ENCODE measurements at regions not wholly inside any gene's neighbourhood (a gene's known extent, or its start where the extent isn't known, plus 50 kb on each side); places are given as distances from the start of the nearest gene placed in this dataset.

GRCh38 chr3:72099326-72100079 lies 314.6 kb upstream of the PROK2 start:
- CTCF ChIA-PET = interaction anchor here (1.2 to 1.5 kb wide), 2 partner anchors 9 to 492 kb away, joined by 3 read pairs; no protein-coding TSS in a partner anchor
- peaks cover 5% of the 10 kb centered on the region; the same call in 1 of the 2 replicates for H3K27me3 ChIP-seq (ENCODE audit: insufficient read depth)

More at GRCh38 chr3:72099326-72100079, 314.6 kb upstream of the PROK2 start:
- Histone ChIP-seq H3K4me3 (ENCODE audit: low read depth in 2 of 2, low read length in 1 of 2) (no peak overlapping the region), H3F3A (replicated peaks; ENCODE audit: insufficient read depth) (no peaks in the 10 kb centered on the region), H2AFZ (ENCODE audit: low read depth) (no peak overlapping the region), H3K36me3 (replicated peaks in 1 of 2; ENCODE audit: control insufficient read depth in 1 of 2, insufficient read depth in 2 of 2, low read length in 1 of 2) (no peaks in the 10 kb centered on the region), H3K79me2 (ENCODE audit: insufficient read depth) (no peaks in the 10 kb centered on the region), H3K9ac (no peak overlapping the region), H3K4me2 (no peak overlapping the region), H4K20me1 (ENCODE audit: insufficient read depth) (no peaks in the 10 kb centered on the region), H3K27ac (ENCODE audit: low read depth in 2 of 2, low read length in 1 of 2) (no peak overlapping the region), H3K9me2 (no peaks in the 10 kb centered on the region), H3K4me1 (ENCODE audit: control insufficient read depth in 1 of 2, insufficient read depth in 2 of 2, low read depth in 1 of 2, low read length in 1 of 2) (peaks cover 0 to 15% of the 10 kb centered on the region in 2 experiments; a peak in 2 of 4 replicates), H3K9me3 (no peaks in the 10 kb centered on the region)
- TF ChIP-seq NFIC (IDR thresholded peaks at IDR 0.05; ENCODE audit: borderline replicate concordance) (no peak), TAF1 (IDR thresholded peaks at IDR 0.05; ENCODE audit: borderline replicate concordance, low read depth, low read length) (no peak), RXRA (IDR thresholded peaks at IDR 0.05; ENCODE audit: borderline replicate concordance, low read depth) (no peak), EZH2phosphoT487 (IDR thresholded peaks at IDR 0.05; ENCODE audit: borderline replicate concordance, low read depth) (no peak), POLR2AphosphoS5 (IDR thresholded peaks at IDR 0.05; ENCODE audit: low read depth, low read length) (no peak), YY1 (IDR thresholded peaks at IDR 0.05; ENCODE audit: low read depth) (no peak), JUND (IDR thresholded peaks at IDR 0.05) (no peak), GABPA (IDR thresholded peaks at IDR 0.05; ENCODE audit: low read depth) (no peak), RAD21 (IDR thresholded peaks at IDR 0.05; ENCODE audit: low read length) (no peak), MEF2A (IDR thresholded peaks at IDR 0.05; ENCODE audit: borderline replicate concordance, low read depth) (no peak), EP300 (IDR thresholded peaks at IDR 0.05; ENCODE audit: borderline replicate concordance in 1 of 2, low read depth in 1 of 2, low read length in 1 of 2) (no peak), SIN3A (IDR thresholded peaks at IDR 0.05; ENCODE audit: borderline replicate concordance, low read depth, low read length) (no peak), FOXJ3 (CRISPR knock-in tag; IDR thresholded peaks at IDR 0.05) (no peak)
- TF ChIP-seq, protein P1, sequence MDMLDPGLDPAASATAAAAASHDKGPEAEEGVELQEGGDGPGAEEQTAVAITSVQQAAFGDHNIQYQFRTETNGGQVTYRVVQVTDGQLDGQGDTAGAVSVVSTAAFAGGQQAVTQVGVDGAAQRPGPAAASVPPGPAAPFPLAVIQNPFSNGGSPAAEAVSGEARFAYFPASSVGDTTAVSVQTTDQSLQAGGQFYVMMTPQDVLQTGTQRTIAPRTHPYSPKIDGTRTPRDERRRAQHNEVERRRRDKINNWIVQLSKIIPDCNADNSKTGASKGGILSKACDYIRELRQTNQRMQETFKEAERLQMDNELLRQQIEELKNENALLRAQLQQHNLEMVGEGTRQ (IDR thresholded peaks at IDR 0.05; ENCODE audit: borderline replicate concordance, low read depth, low read length) = no peak
- TF ChIP-seq, protein P2, sequence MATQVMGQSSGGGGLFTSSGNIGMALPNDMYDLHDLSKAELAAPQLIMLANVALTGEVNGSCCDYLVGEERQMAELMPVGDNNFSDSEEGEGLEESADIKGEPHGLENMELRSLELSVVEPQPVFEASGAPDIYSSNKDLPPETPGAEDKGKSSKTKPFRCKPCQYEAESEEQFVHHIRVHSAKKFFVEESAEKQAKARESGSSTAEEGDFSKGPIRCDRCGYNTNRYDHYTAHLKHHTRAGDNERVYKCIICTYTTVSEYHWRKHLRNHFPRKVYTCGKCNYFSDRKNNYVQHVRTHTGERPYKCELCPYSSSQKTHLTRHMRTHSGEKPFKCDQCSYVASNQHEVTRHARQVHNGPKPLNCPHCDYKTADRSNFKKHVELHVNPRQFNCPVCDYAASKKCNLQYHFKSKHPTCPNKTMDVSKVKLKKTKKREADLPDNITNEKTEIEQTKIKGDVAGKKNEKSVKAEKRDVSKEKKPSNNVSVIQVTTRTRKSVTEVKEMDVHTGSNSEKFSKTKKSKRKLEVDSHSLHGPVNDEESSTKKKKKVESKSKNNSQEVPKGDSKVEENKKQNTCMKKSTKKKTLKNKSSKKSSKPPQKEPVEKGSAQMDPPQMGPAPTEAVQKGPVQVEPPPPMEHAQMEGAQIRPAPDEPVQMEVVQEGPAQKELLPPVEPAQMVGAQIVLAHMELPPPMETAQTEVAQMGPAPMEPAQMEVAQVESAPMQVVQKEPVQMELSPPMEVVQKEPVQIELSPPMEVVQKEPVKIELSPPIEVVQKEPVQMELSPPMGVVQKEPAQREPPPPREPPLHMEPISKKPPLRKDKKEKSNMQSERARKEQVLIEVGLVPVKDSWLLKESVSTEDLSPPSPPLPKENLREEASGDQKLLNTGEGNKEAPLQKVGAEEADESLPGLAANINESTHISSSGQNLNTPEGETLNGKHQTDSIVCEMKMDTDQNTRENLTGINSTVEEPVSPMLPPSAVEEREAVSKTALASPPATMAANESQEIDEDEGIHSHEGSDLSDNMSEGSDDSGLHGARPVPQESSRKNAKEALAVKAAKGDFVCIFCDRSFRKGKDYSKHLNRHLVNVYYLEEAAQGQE (IDR thresholded peaks at IDR 0.05; ENCODE audit: low read depth, low read length) = no peak
- TF ChIP-seq, protein P3, sequence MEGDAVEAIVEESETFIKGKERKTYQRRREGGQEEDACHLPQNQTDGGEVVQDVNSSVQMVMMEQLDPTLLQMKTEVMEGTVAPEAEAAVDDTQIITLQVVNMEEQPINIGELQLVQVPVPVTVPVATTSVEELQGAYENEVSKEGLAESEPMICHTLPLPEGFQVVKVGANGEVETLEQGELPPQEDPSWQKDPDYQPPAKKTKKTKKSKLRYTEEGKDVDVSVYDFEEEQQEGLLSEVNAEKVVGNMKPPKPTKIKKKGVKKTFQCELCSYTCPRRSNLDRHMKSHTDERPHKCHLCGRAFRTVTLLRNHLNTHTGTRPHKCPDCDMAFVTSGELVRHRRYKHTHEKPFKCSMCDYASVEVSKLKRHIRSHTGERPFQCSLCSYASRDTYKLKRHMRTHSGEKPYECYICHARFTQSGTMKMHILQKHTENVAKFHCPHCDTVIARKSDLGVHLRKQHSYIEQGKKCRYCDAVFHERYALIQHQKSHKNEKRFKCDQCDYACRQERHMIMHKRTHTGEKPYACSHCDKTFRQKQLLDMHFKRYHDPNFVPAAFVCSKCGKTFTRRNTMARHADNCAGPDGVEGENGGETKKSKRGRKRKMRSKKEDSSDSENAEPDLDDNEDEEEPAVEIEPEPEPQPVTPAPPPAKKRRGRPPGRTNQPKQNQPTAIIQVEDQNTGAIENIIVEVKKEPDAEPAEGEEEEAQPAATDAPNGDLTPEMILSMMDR (IDR thresholded peaks at IDR 0.05) = no peak
- TF ChIP-seq, protein P4, sequence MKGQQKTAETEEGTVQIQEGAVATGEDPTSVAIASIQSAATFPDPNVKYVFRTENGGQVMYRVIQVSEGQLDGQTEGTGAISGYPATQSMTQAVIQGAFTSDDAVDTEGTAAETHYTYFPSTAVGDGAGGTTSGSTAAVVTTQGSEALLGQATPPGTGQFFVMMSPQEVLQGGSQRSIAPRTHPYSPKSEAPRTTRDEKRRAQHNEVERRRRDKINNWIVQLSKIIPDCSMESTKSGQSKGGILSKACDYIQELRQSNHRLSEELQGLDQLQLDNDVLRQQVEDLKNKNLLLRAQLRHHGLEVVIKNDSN (IDR thresholded peaks at IDR 0.05; ENCODE audit: borderline replicate concordance, low read depth) = no peak
- TF ChIP-seq, protein P5, sequence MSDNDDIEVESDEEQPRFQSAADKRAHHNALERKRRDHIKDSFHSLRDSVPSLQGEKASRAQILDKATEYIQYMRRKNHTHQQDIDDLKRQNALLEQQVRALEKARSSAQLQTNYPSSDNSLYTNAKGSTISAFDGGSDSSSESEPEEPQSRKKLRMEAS (IDR thresholded peaks at IDR 0.05; ENCODE audit: low read depth) = no peak
- TF ChIP-seq, protein P6, sequence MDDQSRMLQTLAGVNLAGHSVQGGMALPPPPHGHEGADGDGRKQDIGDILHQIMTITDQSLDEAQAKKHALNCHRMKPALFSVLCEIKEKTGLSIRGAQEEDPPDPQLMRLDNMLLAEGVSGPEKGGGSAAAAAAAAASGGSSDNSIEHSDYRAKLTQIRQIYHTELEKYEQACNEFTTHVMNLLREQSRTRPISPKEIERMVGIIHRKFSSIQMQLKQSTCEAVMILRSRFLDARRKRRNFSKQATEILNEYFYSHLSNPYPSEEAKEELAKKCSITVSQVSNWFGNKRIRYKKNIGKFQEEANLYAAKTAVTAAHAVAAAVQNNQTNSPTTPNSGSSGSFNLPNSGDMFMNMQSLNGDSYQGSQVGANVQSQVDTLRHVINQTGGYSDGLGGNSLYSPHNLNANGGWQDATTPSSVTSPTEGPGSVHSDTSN (IDR thresholded peaks at IDR 0.05) = no peak
- POLR2A ChIA-PET = no interaction called here
- DNase-seq = no peak
- 74% methylated on average over 12 of the region's 14 CpGs for WGBS (ENCODE audit: low lambda C conversion rate)
